ENCODE measurements at regions not wholly inside any gene's neighbourhood (a gene's known extent, or its start where the extent isn't known, plus 50 kb on each side); places are given as distances from the start of the nearest gene placed in this dataset.
"Not testable (repeated sequence)": the region's sequence is repeated elsewhere in the genome, so short reads cannot be mapped to it uniquely, and the experiment has no call there.

DNA sequence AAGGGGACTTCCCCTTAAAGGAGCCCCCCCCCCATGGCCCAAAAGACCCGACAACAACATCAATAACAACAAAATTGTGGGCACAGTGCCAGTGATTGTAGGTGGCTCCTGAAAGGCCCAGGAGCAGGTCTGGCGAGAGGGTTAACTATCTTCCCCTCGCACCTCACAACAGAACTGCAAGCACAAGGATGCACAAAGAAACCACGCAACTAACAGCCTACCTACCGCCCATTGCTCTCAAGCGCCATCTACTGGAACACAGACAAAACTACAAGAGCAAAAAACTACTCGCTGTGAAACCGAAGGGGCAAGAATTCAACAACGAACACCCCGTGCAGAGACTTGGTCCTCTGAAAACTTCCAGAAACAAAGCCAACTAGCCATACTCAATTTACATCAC, 205.6 kb downstream of the SPIN4 start:
- not testable (repeated sequence) for H3K27ac Mint-ChIP-seq; H3K27me3 Mint-ChIP-seq (ENCODE audit: low read depth)

DNA sequence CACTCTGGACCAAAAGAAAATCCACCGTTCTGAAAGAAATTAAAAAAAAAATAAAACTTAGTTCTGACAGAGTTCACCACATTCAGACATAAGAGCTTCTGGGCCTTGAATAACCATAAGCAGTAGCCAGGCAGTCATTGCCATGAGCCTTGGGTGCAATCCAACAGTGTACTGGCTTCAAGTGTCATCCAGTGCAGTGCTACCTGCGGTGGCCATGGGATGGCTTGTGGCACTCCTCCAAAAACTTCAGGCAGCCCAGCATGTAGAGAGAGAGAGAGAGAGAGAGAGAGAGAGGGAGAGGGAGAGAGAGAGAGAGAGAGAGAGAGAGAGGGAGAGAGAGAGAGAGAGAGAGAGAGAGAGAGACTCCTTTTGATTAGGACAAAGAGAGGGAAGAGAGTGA, 208.5 kb downstream of the SPIN4 start:
- H3K36me3 Mint-ChIP-seq; H3K27ac Mint-ChIP-seq; H3K27me3 Mint-ChIP-seq (ENCODE audit: low read depth); DNase-seq (ENCODE audit: low spot score in 2 of 2, unreplicated experiment in 2 of 2); H3K9me3 Mint-ChIP-seq; H3K4me1 Mint-ChIP-seq; H3K4me3 Mint-ChIP-seq: not testable (repeated sequence)

More for the DNA sequence above, 205.6 kb downstream of the SPIN4 start:
- DNase-seq (ENCODE audit: low spot score in 2 of 2, unreplicated experiment in 2 of 2); H3K36me3 Mint-ChIP-seq; H3K4me3 Mint-ChIP-seq; H3K9me3 Mint-ChIP-seq; H3K4me1 Mint-ChIP-seq: not testable (repeated sequence)

DNA sequence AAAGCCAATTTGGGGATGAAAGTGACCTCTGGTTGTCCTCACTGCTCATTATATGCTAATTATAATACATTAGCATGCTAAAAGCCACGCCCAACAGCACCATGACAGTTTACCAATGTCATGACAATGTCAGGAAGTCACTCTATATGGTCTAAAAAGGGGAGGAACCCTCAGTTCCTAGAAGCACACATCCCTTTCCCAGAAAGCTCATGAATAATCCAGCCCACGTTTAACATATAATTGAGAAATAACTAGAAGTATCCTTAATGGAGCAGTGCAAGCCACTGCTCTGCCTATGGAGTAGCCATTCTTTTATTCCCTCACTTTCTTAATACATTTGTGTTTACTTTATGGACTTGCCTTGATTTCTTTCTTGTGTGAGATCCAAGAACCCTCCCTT, 215.3 kb downstream of the SPIN4 start:
- DNase-seq (ENCODE audit: low spot score in 2 of 2, unreplicated experiment in 2 of 2); H3K36me3 Mint-ChIP-seq; H3K27me3 Mint-ChIP-seq (ENCODE audit: low read depth); H3K4me3 Mint-ChIP-seq; H3K4me1 Mint-ChIP-seq; H3K9me3 Mint-ChIP-seq; H3K27ac Mint-ChIP-seq: not testable (repeated sequence)

DNA sequence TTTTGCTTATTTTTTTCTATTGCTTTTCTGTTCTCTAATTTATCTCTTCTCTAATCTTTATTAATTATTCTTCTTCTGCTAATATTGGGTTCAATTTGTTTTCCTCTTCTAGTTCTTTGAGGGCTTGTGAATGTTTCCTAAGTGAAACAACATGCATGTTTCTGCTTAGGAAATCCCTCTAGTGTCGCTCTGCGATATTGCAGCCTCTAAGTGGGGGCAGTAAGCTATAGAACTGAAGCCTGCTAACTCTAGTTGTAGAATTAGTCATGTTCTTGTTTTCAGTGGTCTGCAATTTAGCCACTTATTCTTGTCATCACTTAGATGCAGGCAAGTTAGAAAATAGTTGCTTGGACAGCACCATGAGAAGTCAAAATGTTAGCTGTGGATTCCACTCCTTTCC, 222.6 kb downstream of the SPIN4 start:
- no peak overlapping the region for H3K27ac Mint-ChIP-seq
- TF ChIP-seq, protein P1, sequence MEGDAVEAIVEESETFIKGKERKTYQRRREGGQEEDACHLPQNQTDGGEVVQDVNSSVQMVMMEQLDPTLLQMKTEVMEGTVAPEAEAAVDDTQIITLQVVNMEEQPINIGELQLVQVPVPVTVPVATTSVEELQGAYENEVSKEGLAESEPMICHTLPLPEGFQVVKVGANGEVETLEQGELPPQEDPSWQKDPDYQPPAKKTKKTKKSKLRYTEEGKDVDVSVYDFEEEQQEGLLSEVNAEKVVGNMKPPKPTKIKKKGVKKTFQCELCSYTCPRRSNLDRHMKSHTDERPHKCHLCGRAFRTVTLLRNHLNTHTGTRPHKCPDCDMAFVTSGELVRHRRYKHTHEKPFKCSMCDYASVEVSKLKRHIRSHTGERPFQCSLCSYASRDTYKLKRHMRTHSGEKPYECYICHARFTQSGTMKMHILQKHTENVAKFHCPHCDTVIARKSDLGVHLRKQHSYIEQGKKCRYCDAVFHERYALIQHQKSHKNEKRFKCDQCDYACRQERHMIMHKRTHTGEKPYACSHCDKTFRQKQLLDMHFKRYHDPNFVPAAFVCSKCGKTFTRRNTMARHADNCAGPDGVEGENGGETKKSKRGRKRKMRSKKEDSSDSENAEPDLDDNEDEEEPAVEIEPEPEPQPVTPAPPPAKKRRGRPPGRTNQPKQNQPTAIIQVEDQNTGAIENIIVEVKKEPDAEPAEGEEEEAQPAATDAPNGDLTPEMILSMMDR (IDR thresholded peaks at IDR 0.05; ENCODE audit: unreplicated experiment): no peak
- no peaks in the 10 kb centered on the region for H3K4me1 Mint-ChIP-seq
- H3K9me3 Mint-ChIP-seq: peaks cover 49% of the 10 kb centered on the region
- no peaks in the 10 kb centered on the region for H3K36me3 Mint-ChIP-seq
- H3K4me3 Mint-ChIP-seq: no peak overlapping the region
- no peak for DNase-seq (ENCODE audit: low spot score in 2 of 2, unreplicated experiment in 2 of 2)
- no peaks in the 10 kb centered on the region for H3K27me3 Mint-ChIP-seq (ENCODE audit: low read depth)

DNA sequence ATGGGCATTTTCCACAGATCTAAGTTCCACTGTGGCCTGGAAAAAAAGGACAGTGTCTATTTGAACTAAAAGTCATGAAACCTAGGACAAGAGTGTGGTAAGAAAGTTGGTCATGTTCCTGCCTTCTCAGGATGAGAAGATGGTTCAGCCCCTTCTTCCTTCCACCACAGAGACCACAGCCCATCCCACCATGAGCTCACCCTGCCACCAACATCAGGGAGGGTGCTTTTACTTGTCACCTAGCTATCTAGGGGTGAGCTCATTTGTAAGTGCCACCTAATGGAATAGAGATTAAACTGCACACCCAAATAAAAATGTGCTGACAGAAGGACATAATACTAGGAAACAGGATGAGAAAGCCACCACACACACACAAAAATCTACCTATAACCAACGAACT, 235.9 kb downstream of the SPIN4 start:
- Mint-ChIP-seq H3K36me3 (no peaks in the 10 kb centered on the region), H3K27me3 (ENCODE audit: low read depth) (no peaks in the 10 kb centered on the region), H3K4me1 (no peaks in the 10 kb centered on the region), H3K9me3 (peaks cover 75% of the 10 kb centered on the region), H3K27ac (no peak overlapping the region), H3K4me3 (no peak overlapping the region)
- no peak for DNase-seq (ENCODE audit: low spot score in 2 of 2, unreplicated experiment in 2 of 2)
- TF ChIP-seq, protein P1 (IDR thresholded peaks at IDR 0.05; ENCODE audit: unreplicated experiment): no peak

DNA sequence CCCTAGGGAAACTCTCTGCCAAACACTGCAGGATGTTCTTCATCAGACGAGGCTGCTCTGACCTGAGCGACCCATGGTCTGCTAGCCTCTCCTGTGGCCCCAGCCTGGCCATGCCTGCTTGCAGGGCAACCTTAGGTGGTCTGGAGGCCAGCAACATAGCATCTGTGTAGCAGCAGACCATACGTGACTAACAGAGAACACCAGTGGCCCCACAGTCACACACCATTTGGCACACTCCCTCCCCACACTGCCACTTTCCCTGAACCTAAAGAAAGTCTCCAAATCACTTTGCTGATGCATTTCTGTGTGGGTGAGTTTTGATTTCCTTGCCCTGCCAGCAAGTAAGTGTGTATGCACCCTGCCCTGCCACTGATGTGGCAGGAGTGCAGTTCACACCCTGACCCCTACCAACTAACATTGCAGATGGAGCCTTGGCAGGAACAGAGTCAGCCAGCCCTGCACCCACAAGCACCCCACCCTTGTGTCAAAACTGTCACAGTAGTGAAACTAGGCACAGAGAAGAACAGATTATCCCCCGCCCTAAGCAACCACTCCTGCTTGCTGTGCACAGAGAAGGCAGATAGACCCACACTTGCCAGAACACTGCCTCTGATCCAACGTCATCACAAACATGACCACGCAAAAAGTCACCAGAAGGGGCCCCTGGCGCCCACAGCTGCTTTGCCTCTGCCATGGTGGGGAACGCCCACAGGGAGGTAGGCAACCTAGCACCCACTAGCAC, 249.1 kb downstream of the SPIN4 start:
- H3K27me3 Mint-ChIP-seq (ENCODE audit: low read depth): no peaks in the 10 kb centered on the region
- peaks cover 70% of the 10 kb centered on the region for H3K9me3 Mint-ChIP-seq
- H3K27ac Mint-ChIP-seq: no peak overlapping the region
- DNase-seq (ENCODE audit: low spot score in 2 of 2, unreplicated experiment in 2 of 2): no peak
- H3K4me1 Mint-ChIP-seq: no peaks in the 10 kb centered on the region
- no peaks in the 10 kb centered on the region for H3K36me3 Mint-ChIP-seq
- TF ChIP-seq, protein P1 (IDR thresholded peaks at IDR 0.05; ENCODE audit: unreplicated experiment): no peak
- H3K4me3 Mint-ChIP-seq: no peak overlapping the region

DNA sequence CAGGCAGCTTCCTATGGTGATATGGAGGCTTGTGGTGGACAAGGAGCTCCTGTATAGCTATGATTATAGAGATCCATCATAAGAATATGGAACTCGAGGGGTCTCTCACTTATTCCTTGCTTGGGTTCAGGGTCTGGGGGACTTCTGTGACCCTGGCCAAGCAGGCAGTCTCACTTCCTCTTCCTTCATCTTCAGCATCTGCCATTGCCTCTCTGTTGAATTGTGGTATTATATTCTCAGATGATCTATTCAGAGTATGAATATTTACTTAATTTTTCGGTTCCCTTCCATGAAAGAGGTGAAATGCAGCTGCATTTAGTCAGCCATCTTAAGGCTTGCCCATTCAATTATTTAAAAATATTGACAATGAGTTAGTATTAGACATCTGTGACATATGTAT, 292.9 kb downstream of the SPIN4 start:
- Mint-ChIP-seq H3K4me1 (no peaks in the 10 kb centered on the region), H3K4me3 (no peak overlapping the region), H3K36me3 (peaks cover 1% of the 10 kb centered on the region), H3K27ac (no peak overlapping the region), H3K27me3 (ENCODE audit: low read depth) (no peaks in the 10 kb centered on the region), H3K9me3 (peaks cover 60% of the 10 kb centered on the region)
- no peak for DNase-seq (ENCODE audit: low spot score in 2 of 2, unreplicated experiment in 2 of 2)
- TF ChIP-seq, protein P1 (IDR thresholded peaks at IDR 0.05; ENCODE audit: unreplicated experiment): no peak

Measured in mesothelial cell of epicardium (in vitro differentiated cells).